H9 (cell line): ENCODE measurements at regions not wholly inside any gene's neighbourhood (a gene's known extent, or its start where the extent isn't known, plus 50 kb on each side); places are given as distances from the start of the nearest gene placed in this dataset.

Source experiments
- DNase-seq: peaks from one replicate; pipeline ENCODE4 v3.0.0-alpha.2; 2017
- H2AFZ ChIP-seq: one replicate; pipeline ENCODE4 v1.6.1; 2013; ENCODE audit warnings: mild to moderate bottlenecking, low read length, control low read depth, moderate library complexity
- H2AK5ac ChIP-seq: 2 replicates; pipeline ENCODE4 v1.6.1; 2013; ENCODE audit warnings: low read length, control low read depth, mixed read lengths; ENCODE audit not compliant: insufficient read length
- H2BK120ac ChIP-seq: one replicate; pipeline ENCODE4 v1.6.1; 2013; ENCODE audit warnings: low read depth, mild to moderate bottlenecking, low read length, control low read depth, inconsistent platforms; ENCODE audit not compliant: poor library complexity, severe bottlenecking
- H2BK12ac ChIP-seq: 2 replicates; pipeline ENCODE4 v1.6.1; 2013; ENCODE audit warnings: low read length, control low read depth, mixed read lengths, low read depth; ENCODE audit not compliant: insufficient read length
- H2BK15ac ChIP-seq: 2 replicates; pipeline ENCODE4 v1.6.1; 2013; ENCODE audit warnings: low read depth, low read length, control low read depth
- H2BK20ac ChIP-seq: one replicate; pipeline ENCODE4 v1.6.1; 2013; ENCODE audit warnings: low read depth, mild to moderate bottlenecking, low read length, control low read depth, inconsistent platforms; ENCODE audit not compliant: poor library complexity, severe bottlenecking
- H2BK5ac ChIP-seq: 2 replicates; pipeline ENCODE4 v1.6.1; 2013; ENCODE audit warnings: low read length, control low read depth, mixed read lengths; ENCODE audit not compliant: insufficient read length
- H3K14ac ChIP-seq: 2 replicates; pipeline ENCODE4 v1.6.1; 2013; ENCODE audit warnings: low read length, control low read depth; ENCODE audit not compliant: insufficient read depth
- H3K18ac ChIP-seq: 2 replicates; pipeline ENCODE4 v1.6.1; 2013; ENCODE audit warnings: low read depth, mild to moderate bottlenecking, mixed read lengths, low read length, control low read depth; ENCODE audit not compliant: insufficient read length
- H3K23ac ChIP-seq: 2 replicates; pipeline ENCODE4 v1.6.1; 2013; ENCODE audit warnings: low read length, control low read depth, mixed read lengths, low read depth; ENCODE audit not compliant: insufficient read length
- H3K23me2 ChIP-seq: 2 replicates; pipeline ENCODE4 v1.6.1; 2013; ENCODE audit warnings: low read depth, mild to moderate bottlenecking, mixed read lengths, low read length, control low read depth; ENCODE audit not compliant: insufficient read length, poor library complexity, severe bottlenecking
- H3K27ac ChIP-seq: 2 replicates; pipeline ENCODE4 v1.5.1; 2013; ENCODE audit warnings: low read length, control low read depth, mixed read lengths, low read depth; ENCODE audit not compliant: insufficient read length
- H3K27me3 ChIP-seq: 2 replicates; pipeline ENCODE4 v1.6.1; 2013; ENCODE audit warnings: low read length, control low read depth, inconsistent platforms; ENCODE audit not compliant: insufficient read depth
- H3K4ac ChIP-seq: 2 replicates; pipeline ENCODE4 v1.6.1; 2013; ENCODE audit warnings: low read depth, mild to moderate bottlenecking, control low read depth, inconsistent platforms, low read length, moderate library complexity
- H3K4me1 ChIP-seq: 2 replicates; pipeline ENCODE4 v1.6.1; 2013; ENCODE audit warnings: low read length, control low read depth, inconsistent platforms; ENCODE audit not compliant: insufficient read depth
- H3K4me2 ChIP-seq: 2 replicates; pipeline ENCODE4 v1.6.1; 2013; ENCODE audit warnings: low read length, control low read depth, mixed read lengths; ENCODE audit not compliant: insufficient read length, insufficient read depth
- H3K56ac ChIP-seq: 2 replicates; pipeline ENCODE4 v1.6.1; 2013; ENCODE audit warnings: low read depth, mild to moderate bottlenecking, mixed read lengths, low read length, control low read depth; ENCODE audit not compliant: insufficient read length
- H3K79me1 ChIP-seq: 2 replicates; pipeline ENCODE4 v1.6.1; 2013; ENCODE audit warnings: low read depth, mild to moderate bottlenecking, moderate library complexity, low read length, control low read depth, inconsistent platforms; ENCODE audit not compliant: insufficient read depth, poor library complexity, severe bottlenecking
- H3K79me2 ChIP-seq: 2 replicates; pipeline ENCODE4 v1.6.1; 2013; ENCODE audit warnings: low read length, control low read depth, inconsistent platforms; ENCODE audit not compliant: insufficient read depth
- H3K9ac ChIP-seq: 2 replicates; pipeline ENCODE4 v1.6.1; 2013; ENCODE audit warnings: low read length, control low read depth, mixed read lengths; ENCODE audit not compliant: insufficient read length; ENCODE audit errors: extremely low read depth
- H3K9me3 ChIP-seq: one replicate; pipeline ENCODE4 v1.6.1; 2013; ENCODE audit warnings: low read depth, low read length, inconsistent platforms; ENCODE audit not compliant: control insufficient read depth
- H3T11ph ChIP-seq: one replicate; pipeline ENCODE4 v1.6.1; 2013; ENCODE audit warnings: mild to moderate bottlenecking, low read length, control low read depth, inconsistent platforms
- H4K20me1 ChIP-seq: one replicate; pipeline ENCODE4 v1.6.1; 2013; ENCODE audit not compliant: control insufficient read depth, insufficient read length, insufficient read depth
- H4K5ac ChIP-seq: 2 replicates; pipeline ENCODE4 v1.6.1; 2013; ENCODE audit warnings: low read depth, mild to moderate bottlenecking, mixed read lengths, low read length, control low read depth; ENCODE audit not compliant: insufficient read length
- H4K8ac ChIP-seq: replicated peaks from 2 replicates; pipeline ENCODE4 v1.6.1; 2013; ENCODE audit warnings: low read length, control low read depth, mixed read lengths, low read depth; ENCODE audit not compliant: insufficient read length
- H4K91ac ChIP-seq: 2 replicates; pipeline ENCODE4 v1.6.1; 2013; ENCODE audit warnings: low read depth, mild to moderate bottlenecking, moderate library complexity, mixed read lengths, low read length, control low read depth; ENCODE audit not compliant: insufficient read length
- H3K27ac Mint-ChIP-seq, 3 experiments: 2 replicates in 2 of 3; 3 replicates in 1 of 3; pipeline ENCODE4 v1.8.0; 2020 to 2021; ENCODE audit warnings: mixed read lengths in 3 of 3, mild to moderate bottlenecking in 1 of 3, moderate library complexity in 1 of 3
- H3K27me3 Mint-ChIP-seq: 2 replicates; pipeline ENCODE4 v1.8.0; 2021; ENCODE audit warnings: low read depth, mild to moderate bottlenecking, moderate library complexity, mixed read lengths
- H3K36me3 Mint-ChIP-seq, 3 experiments: 2 replicates in 2 of 3; 3 replicates in 1 of 3; pipeline ENCODE4 v1.8.0; 2020 to 2021; ENCODE audit warnings: low read depth in 3 of 3, mixed read lengths in 3 of 3; ENCODE audit not compliant: insufficient read depth in 1 of 3
- H3K4me1 Mint-ChIP-seq, 2 experiments: 2 replicates each; pipeline ENCODE4 v1.8.0; 2020; ENCODE audit warnings: mixed read lengths in 2 of 2
- H3K4me3 Mint-ChIP-seq, 2 experiments: 2 replicates in 1 of 2; 3 replicates in 1 of 2; pipeline ENCODE4 v1.8.0; 2020 to 2021; ENCODE audit warnings: mild to moderate bottlenecking in 2 of 2, mixed read lengths in 2 of 2, moderate library complexity in 1 of 2
- H3K9me3 Mint-ChIP-seq, 2 experiments: 2 replicates in 1 of 2; 3 replicates in 1 of 2; pipeline ENCODE4 v1.8.0; 2020; ENCODE audit warnings: mild to moderate bottlenecking in 2 of 2, mixed read lengths in 2 of 2, moderate library complexity in 1 of 2
- WGBS: extraction: QIAGEN DNeasy Blood & Tissue Kit; methylation state at CpG from one replicate; pipeline ENCODE4 v1.1.7; 2013; ENCODE audit warnings: missing lambda C conversion rate, low lambda C conversion rate, mixed read lengths; ENCODE audit not compliant: insufficient read length; ENCODE audit errors: extremely low coverage; 5-methylcytosine and 5-hydroxymethylcytosine counted together
- TF ChIP-seq, protein P1 (sequence below): fragments of 200-600 bp; sonication (generic); conservative IDR thresholded peaks from 3 replicates; pipeline ENCODE4 v1.8.0; 2021; ENCODE audit warnings: antibody characterized with exemption, mild to moderate bottlenecking

DNA sequence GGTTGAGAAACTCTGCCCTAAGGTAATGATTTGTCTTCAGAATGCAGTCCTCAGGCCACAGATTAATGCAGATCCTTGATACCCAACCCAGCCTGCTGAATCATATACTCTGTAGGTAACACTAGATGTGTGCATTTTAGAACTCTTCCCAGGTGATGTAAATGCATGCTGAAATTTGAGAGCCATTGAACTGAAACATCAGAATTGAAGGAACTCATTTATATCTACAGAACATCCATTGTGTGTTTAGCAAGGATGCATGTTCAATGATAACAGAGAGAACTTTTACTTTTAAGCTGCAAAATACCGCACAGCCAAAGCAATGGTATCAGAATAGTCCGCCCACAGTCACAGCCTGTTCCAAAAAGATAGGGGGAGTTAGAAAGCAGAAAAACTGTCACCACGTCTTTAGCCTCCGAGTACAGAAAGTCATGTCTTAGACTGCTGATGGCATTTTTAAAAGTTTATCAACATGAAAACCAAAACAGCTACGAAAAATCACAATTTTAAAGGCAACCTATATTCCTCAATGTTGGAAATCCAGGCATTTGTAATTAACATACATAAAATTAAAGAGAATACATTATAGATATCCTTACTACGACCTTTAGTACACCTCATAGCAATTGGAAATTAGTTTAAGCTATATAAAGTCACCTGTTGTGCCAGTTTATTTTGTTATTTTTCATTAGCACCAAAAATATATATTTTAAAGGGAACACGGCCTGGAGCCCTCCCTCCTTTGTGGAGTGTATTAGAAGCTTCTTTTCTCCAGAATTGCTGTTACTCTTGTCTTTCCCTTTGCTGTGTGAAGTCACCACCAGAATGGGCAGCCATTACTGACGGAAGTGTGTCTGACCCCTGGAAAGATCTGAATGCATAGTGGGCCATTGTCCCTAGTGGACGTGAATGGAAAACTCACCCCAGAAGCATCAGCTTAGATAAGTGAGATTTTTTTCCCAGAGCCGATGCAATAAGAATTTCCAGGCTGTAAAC, 65.8 kb upstream of the PRKAR2B start:
- Histone ChIP-seq H2BK120ac (no peak overlapping the region), H3K27ac (no peak overlapping the region), H3K4ac (no peak overlapping the region), H3K9ac (no peak overlapping the region), H2AFZ (no peak overlapping the region), H3K23me2 (no peaks in the 10 kb centered on the region), H2BK12ac (no peak overlapping the region), H3K9me3 (no peaks in the 10 kb centered on the region), H3K14ac (no peak overlapping the region), H3K27me3 (no peaks in the 10 kb centered on the region), H3K56ac (no peak overlapping the region), H2BK5ac (no peak overlapping the region), H3K4me1 (peaks cover 7% of the 10 kb centered on the region; the same call in 1 of the 2 replicates), H4K8ac (no peak overlapping the region), H3K4me2 (no peak overlapping the region), H2AK5ac (no peak overlapping the region), H3K79me1 (no peaks in the 10 kb centered on the region), H3K23ac (no peak overlapping the region), H2BK15ac (no peak overlapping the region), H4K20me1 (no peaks in the 10 kb centered on the region), H3K79me2 (no peaks in the 10 kb centered on the region), H3T11ph (no peak overlapping the region), H4K91ac (no peak overlapping the region), H4K5ac (no peak overlapping the region), H2BK20ac (no peak overlapping the region), H3K18ac (no peak overlapping the region)
- peaks cover 12% of the 10 kb centered on the region for H3K27me3 Mint-ChIP-seq
- DNase-seq: no peak
- TF ChIP-seq, protein P1, sequence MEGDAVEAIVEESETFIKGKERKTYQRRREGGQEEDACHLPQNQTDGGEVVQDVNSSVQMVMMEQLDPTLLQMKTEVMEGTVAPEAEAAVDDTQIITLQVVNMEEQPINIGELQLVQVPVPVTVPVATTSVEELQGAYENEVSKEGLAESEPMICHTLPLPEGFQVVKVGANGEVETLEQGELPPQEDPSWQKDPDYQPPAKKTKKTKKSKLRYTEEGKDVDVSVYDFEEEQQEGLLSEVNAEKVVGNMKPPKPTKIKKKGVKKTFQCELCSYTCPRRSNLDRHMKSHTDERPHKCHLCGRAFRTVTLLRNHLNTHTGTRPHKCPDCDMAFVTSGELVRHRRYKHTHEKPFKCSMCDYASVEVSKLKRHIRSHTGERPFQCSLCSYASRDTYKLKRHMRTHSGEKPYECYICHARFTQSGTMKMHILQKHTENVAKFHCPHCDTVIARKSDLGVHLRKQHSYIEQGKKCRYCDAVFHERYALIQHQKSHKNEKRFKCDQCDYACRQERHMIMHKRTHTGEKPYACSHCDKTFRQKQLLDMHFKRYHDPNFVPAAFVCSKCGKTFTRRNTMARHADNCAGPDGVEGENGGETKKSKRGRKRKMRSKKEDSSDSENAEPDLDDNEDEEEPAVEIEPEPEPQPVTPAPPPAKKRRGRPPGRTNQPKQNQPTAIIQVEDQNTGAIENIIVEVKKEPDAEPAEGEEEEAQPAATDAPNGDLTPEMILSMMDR: no peak
- no peak overlapping the region for H3K27ac Mint-ChIP-seq
- H3K4me3 Mint-ChIP-seq: no peak overlapping the region
- no peaks in the 10 kb centered on the region for H3K36me3 Mint-ChIP-seq
- H3K4me1 Mint-ChIP-seq: peaks cover 11 to 17% of the 10 kb centered on the region in 2 experiments
- no CpG with 5 or more reads among the region's 10 CpGs for WGBS
- no peaks in the 10 kb centered on the region for H3K9me3 Mint-ChIP-seq
